Left lung (tissue), 4 donors: ENCODE measurements at regions not wholly inside any gene's neighbourhood (a gene's known extent, or its start where the extent isn't known, plus 50 kb on each side); places are given as distances from the start of the nearest gene placed in this dataset.

ENCODE experiments used
- ATAC-seq: fragments of 200-7000 bp; cut with Tn5 transposase; one replicate; pipeline ENCODE4 v1.9.1; 2020; ENCODE audit warnings: moderate library complexity
- DNase-seq, 4 donors: peaks; one replicate each; pipeline ENCODE4 v3.0.0-alpha.2; 2013 to 2020
- H3K27ac ChIP-seq, 2 donors: fragments of 200-600 bp; sonication (generic) in 1 of 2; one replicate each; pipeline versions ENCODE4 v1.5.0 to v1.8.0; 2020 to 2021
- H3K27me3 ChIP-seq, 2 donors: fragments of 200-600 bp; sonication (generic) in 1 of 2; one replicate each; pipeline versions ENCODE4 v1.5.0 to v1.8.0; 2020 to 2021
- H3K36me3 ChIP-seq, 2 donors: fragments of 200-600 bp; sonication (generic) in 1 of 2; one replicate each; pipeline versions ENCODE4 v1.5.0 to v1.8.0; 2020 to 2021
- H3K4me1 ChIP-seq, 2 donors: fragments of 200-600 bp; one replicate each; pipeline ENCODE4 v1.8.0; 2021
- H3K4me3 ChIP-seq, 2 donors: fragments of 200-600 bp; sonication (generic) in 1 of 2; one replicate each; pipeline versions ENCODE4 v1.5.0 to v1.8.0; 2020 to 2021; ENCODE audit warnings: mild to moderate bottlenecking in 1 of 2
- H3K9me3 ChIP-seq, 2 donors: fragments of 200-600 bp; sonication (generic) in 1 of 2; one replicate each; pipeline versions ENCODE4 v1.5.0 to v1.8.0; 2020 to 2021
- intact Hi-C, 2 donors: fragments of 100-400 bp; cut with DNase I; formaldehyde crosslinking; loops; one replicate each; pipeline versions ENCODE4 v1.11.2 to v1.14.2; 2022
- TF ChIP-seq, protein P1 (sequence below), 2 donors: fragments of 200-600 bp; sonication (generic) in 1 of 2; IDR thresholded peaks; one replicate each; pipeline versions ENCODE4 v1.5.0 to v1.8.0; 2021; ENCODE audit warnings: antibody characterized with exemption in 2 of 2
- donor health status: DM: no; HTN: yes; CAD: no.
- donor health status: DM: no; HTN: no; CAD: no.

DNA sequence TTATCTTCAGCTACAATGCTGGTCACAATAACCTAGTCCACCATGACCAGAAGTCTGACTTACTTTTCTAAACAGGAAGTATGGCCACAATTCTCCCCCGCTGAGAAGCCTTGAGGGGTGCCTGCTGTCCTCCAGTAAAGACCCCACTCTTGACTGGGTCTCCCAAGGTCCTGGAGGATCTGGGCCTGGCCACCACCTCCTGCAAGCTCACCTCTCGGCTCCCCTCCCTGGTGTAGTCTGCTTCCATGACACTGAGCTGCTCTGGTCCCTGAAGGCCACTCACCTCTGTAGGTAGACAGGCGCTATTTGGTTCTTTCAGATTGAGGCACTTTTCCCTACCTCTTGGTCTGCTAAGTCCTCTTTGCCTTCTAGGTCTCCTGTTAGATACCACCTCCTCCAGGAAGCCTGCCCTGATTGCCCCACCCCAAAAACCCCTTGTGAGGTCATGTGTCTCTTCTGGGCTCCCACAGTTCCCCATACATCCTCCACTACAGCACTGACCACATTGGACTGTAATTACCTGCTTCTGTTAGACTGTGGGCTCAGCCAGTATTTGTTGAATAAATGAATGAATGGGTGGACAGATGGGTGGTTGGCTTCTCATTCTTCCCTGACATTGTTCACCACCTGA lies 62.6 kb upstream of the IER5L start:
- ATAC-seq: no peak
- H3K27me3 ChIP-seq: no peaks in the 10 kb centered on the region
- TF ChIP-seq, protein P1, sequence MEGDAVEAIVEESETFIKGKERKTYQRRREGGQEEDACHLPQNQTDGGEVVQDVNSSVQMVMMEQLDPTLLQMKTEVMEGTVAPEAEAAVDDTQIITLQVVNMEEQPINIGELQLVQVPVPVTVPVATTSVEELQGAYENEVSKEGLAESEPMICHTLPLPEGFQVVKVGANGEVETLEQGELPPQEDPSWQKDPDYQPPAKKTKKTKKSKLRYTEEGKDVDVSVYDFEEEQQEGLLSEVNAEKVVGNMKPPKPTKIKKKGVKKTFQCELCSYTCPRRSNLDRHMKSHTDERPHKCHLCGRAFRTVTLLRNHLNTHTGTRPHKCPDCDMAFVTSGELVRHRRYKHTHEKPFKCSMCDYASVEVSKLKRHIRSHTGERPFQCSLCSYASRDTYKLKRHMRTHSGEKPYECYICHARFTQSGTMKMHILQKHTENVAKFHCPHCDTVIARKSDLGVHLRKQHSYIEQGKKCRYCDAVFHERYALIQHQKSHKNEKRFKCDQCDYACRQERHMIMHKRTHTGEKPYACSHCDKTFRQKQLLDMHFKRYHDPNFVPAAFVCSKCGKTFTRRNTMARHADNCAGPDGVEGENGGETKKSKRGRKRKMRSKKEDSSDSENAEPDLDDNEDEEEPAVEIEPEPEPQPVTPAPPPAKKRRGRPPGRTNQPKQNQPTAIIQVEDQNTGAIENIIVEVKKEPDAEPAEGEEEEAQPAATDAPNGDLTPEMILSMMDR (IDR thresholded peaks at IDR 0.05): no peak
- intact Hi-C loops: no loop called here
- no peak overlapping the region for H3K4me3 ChIP-seq
- no peaks in the 10 kb centered on the region for H3K9me3 ChIP-seq
- no peak overlapping the region for H3K27ac ChIP-seq
- H3K36me3 ChIP-seq: no peaks in the 10 kb centered on the region
- peak in 1 of 4 donors; percentile 26 for DNase-seq
- H3K4me1 ChIP-seq: peaks cover 4 to 6% of the 10 kb centered on the region in 2 donors

DNA sequence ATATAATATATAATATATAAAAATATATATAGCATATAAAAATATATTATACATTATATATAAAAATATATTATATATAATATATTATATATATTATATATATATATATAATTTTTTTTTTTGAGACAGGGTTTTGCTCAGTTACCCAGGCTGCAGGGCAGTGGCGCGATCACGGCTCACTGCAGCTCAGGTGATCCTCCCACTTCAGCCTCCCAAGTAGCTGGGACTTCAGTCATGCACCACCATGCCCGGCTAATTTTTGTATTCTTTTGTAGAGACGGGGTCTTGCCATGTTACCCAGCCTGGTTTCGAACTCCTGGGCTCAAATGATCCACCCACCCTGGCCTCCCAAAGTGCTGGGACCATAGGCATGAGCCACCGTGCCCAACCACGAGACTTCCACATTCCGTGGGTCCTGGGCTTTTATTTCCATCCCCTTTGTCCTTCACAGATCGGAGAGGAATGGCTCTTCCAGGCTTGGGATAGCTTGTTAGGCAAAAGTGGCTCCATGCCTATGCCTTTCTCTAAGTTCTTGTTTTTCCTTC lies 62.0 kb upstream of the IER5L start:
- H3K4me1 ChIP-seq: peaks cover 4 to 6% of the 10 kb centered on the region in 2 donors
- ATAC-seq: no peak
- no peaks in the 10 kb centered on the region for H3K9me3 ChIP-seq
- H3K27me3 ChIP-seq: no peaks in the 10 kb centered on the region
- TF ChIP-seq, protein P1 (IDR thresholded peaks at IDR 0.05): no peak
- intact Hi-C loops: no loop called here
- peak in 1 of 4 donors; percentile 19 for DNase-seq
- H3K36me3 ChIP-seq: no peaks in the 10 kb centered on the region
- no peak overlapping the region for H3K4me3 ChIP-seq
- no peak overlapping the region for H3K27ac ChIP-seq

DNA sequence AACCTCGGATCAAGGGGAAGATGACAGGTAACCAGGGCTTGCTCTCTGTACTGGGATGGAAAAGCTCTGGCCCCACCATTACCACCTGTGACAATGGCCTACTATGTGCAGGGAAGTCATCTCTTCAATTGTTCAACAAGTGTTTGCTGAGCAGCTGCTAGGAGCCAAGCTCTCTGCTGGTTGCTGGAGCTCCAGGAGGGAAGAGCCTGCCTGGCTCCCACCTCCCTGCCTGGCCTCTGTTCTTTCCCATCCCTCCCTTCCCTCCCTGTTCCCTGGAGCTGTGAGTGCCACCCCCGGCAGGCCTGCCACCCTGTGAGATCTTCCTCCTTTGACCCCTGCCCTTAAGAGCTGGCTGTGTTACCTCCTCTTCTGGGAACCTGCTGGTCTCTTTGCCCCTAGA lies 59.7 kb upstream of the IER5L start:
- no peaks in the 10 kb centered on the region for H3K27me3 ChIP-seq
- no peak overlapping the region for H3K27ac ChIP-seq
- no peak overlapping the region for H3K4me3 ChIP-seq
- DNase-seq (peak in 1 of 4 donors; percentile 54), ATAC-seq (no peak)
- no peaks in the 10 kb centered on the region for H3K36me3 ChIP-seq
- peaks cover 0 to 9% of the 10 kb centered on the region in 2 donors for H3K9me3 ChIP-seq
- intact Hi-C loops: no loop called here
- H3K4me1 ChIP-seq: peaks cover 4 to 6% of the 10 kb centered on the region in 2 donors
- TF ChIP-seq, protein P1 (IDR thresholded peaks at IDR 0.05): no peak

DNA sequence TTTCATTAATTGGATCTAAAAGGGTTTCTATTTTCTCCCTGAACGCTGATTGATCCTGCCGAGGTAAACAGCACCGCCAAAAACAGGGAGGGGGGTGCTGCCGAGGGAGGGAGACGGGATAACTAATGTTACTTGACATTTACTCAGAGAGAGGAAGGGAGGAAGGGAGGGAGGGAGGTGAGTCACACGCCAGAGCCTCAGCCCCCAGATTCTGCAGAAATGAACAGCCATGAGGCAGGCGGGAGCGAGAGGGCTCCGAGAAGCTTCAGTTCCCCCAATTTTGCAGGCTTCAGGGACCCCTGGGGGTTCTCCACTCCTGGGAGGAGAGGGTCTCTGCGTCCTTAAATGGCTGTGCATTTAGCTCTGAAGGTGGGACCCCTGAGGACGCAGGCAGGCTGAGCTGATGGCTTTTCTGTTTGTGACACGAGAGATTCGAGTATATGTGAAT lies 59.1 kb upstream of the IER5L start:
- TF ChIP-seq, protein P1 (IDR thresholded peaks at IDR 0.05): no peak
- H3K36me3 ChIP-seq: no peaks in the 10 kb centered on the region
- H3K9me3 ChIP-seq: peaks cover 0 to 9% of the 10 kb centered on the region in 2 donors
- H3K27me3 ChIP-seq: no peaks in the 10 kb centered on the region
- H3K4me3 ChIP-seq: no peak overlapping the region
- intact Hi-C loops: no loop called here
- ATAC-seq: peak; percentile 61
- DNase-seq: peak in 1 of 4 donors; percentile 36
- H3K27ac ChIP-seq: no peak overlapping the region
- H3K4me1 ChIP-seq: peaks cover 4 to 6% of the 10 kb centered on the region in 2 donors

DNA sequence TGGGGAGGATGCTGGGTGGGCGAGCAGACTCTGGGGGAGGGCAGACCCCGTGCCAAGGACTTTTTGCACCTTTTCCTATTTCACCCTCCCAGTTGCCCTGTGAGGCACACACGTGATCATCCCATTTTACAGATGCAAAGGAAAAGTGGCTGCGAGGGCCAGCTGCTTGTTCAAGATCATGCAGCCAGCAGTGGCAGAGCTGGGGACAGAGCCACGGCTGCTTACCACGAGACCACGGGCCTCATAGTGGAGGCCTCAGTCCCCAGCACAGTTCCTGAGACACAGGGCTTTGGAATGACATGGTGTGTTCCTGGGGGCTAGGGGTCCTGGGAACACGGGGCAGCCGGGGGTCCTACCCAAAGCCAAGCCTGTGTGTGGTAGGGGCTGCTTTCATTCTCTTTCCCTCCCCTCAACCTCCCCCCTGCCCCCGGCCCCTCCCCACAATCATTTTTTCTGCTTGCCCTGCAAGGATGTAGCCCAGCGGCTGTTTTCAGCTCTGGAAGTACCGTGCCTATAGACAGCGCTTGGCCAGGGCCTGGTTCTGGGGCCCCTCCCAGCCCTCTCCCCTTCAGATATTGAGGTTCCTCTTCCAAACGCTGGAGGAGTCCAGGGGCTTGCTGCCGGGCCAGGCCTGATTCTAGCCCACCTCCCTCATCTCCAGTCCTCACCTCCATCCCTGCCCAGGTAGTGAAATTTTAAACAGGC lies 58.5 kb upstream of the IER5L start:
- no peak for ATAC-seq
- TF ChIP-seq, protein P1 (IDR thresholded peaks at IDR 0.05): no peak
- no peaks in the 10 kb centered on the region for H3K36me3 ChIP-seq

More for the DNA sequence above, 58.5 kb upstream of the IER5L start:
- Histone ChIP-seq H3K27ac (no peak overlapping the region), H3K9me3 (peaks cover 0 to 9% of the 10 kb centered on the region in 2 donors), H3K27me3 (no peaks in the 10 kb centered on the region), H3K4me3 (no peak overlapping the region), H3K4me1 (peaks cover 4 to 6% of the 10 kb centered on the region in 2 donors)
- intact Hi-C loops: no loop called here
- peak in 1 of 4 donors; percentile 48 for DNase-seq
